HepG2 (cell line): ENCODE measurements at regions not wholly inside any gene's neighbourhood (a gene's known extent, or its start where the extent isn't known, plus 50 kb on each side); places are given as distances from the start of the nearest gene placed in this dataset.
"Not testable (repeated sequence)": the region's sequence is repeated elsewhere in the genome, so short reads cannot be mapped to it uniquely, and the experiment has no call there.

Experiments used
- CTCF ChIP-seq: sonication (generic); formaldehyde crosslinking; IDR thresholded peaks from 2 replicates; pipeline ENCODE4 v1.5.0; 2020; ENCODE audit warnings: mild to moderate bottlenecking, missing genetic modification reagents, moderate library complexity
- EZH2 ChIP-seq: conservative IDR thresholded peaks from 2 replicates; pipeline ENCODE4 v1.6.1; 2012; ENCODE audit warnings: mild to moderate bottlenecking, low read depth, low read length, moderate library complexity
- KDM5A ChIP-seq: fragments of 200-600 bp; sonication (generic); IDR thresholded peaks from 2 replicates; pipeline ENCODE4 v1.7.0; 2018; ENCODE audit warnings: antibody characterized with exemption, mild to moderate bottlenecking, low read length, borderline replicate concordance
- MTA1 ChIP-seq: sonication (generic); formaldehyde crosslinking; IDR thresholded peaks from 2 replicates; pipeline ENCODE4 v1.4.0; 2020; ENCODE audit warnings: missing genetic modification reagents, mild to moderate bottlenecking, borderline replicate concordance
- ZBTB20 ChIP-seq: sonication (generic); formaldehyde crosslinking; IDR thresholded peaks from 2 replicates; pipeline ENCODE4 v1.8.1; 2023; ENCODE audit warnings: missing genetic modification reagents, low read depth, mild to moderate bottlenecking, borderline replicate concordance
- ZNF614 ChIP-seq: IDR thresholded peaks from 2 replicates; pipeline ENCODE4 v1.6.1; 2018; ENCODE audit warnings: missing biosample characterization, missing genetic modification reagents, inconsistent platforms, borderline replicate concordance
- TF ChIP-seq, protein P1 (sequence below), 2 experiments: IDR thresholded peaks; 2 replicates each; pipeline ENCODE4 v1.6.1; 2011 to 2012; ENCODE audit warnings: low read length in 2 of 2, borderline replicate concordance in 1 of 2, low read depth in 1 of 2, mild to moderate bottlenecking in 1 of 2, moderate library complexity in 1 of 2

- TF ChIP-seq, protein P1, sequence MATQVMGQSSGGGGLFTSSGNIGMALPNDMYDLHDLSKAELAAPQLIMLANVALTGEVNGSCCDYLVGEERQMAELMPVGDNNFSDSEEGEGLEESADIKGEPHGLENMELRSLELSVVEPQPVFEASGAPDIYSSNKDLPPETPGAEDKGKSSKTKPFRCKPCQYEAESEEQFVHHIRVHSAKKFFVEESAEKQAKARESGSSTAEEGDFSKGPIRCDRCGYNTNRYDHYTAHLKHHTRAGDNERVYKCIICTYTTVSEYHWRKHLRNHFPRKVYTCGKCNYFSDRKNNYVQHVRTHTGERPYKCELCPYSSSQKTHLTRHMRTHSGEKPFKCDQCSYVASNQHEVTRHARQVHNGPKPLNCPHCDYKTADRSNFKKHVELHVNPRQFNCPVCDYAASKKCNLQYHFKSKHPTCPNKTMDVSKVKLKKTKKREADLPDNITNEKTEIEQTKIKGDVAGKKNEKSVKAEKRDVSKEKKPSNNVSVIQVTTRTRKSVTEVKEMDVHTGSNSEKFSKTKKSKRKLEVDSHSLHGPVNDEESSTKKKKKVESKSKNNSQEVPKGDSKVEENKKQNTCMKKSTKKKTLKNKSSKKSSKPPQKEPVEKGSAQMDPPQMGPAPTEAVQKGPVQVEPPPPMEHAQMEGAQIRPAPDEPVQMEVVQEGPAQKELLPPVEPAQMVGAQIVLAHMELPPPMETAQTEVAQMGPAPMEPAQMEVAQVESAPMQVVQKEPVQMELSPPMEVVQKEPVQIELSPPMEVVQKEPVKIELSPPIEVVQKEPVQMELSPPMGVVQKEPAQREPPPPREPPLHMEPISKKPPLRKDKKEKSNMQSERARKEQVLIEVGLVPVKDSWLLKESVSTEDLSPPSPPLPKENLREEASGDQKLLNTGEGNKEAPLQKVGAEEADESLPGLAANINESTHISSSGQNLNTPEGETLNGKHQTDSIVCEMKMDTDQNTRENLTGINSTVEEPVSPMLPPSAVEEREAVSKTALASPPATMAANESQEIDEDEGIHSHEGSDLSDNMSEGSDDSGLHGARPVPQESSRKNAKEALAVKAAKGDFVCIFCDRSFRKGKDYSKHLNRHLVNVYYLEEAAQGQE (IDR thresholded peaks at IDR 0.05; ENCODE audit: borderline replicate concordance in 1 of 2, low read depth in 1 of 2, low read length in 2 of 2): not testable (repeated sequence)
- TF ChIP-seq MTA1; CTCF (CRISPR knock-in tag); KDM5A; EZH2; ZBTB20; ZNF614 (CRISPR knock-in tag): not testable (repeated sequence)
These were observed 1374.7 kb upstream of the PCDH10 start for GRCh38 chr4:131774382-131774781.
